ENCODE measurements at regions not wholly inside any gene's neighbourhood (a gene's known extent, or its start where the extent isn't known, plus 50 kb on each side); places are given as distances from the start of the nearest gene placed in this dataset.

GRCh38 chr14:58881433-58881832 is 243.7 kb downstream of the DACT1 start:
- H3K4me3 ChIP-seq (ENCODE audit: low read depth, low read length) = no peak overlapping the region
- no TSS peak for BruUV-seq (replicated peaks)
- no peaks in the 10 kb centered on the region for H3K9me3 ChIP-seq
- Mint-ChIP-seq H3K27me3 (ENCODE audit: insufficient read depth, unreplicated experiment) (peaks cover 8% of the 10 kb centered on the region), H3K9me3 (ENCODE audit: unreplicated experiment) (no peaks in the 10 kb centered on the region), H3K4me3 (ENCODE audit: unreplicated experiment) (no peak overlapping the region), H3K27ac (ENCODE audit: unreplicated experiment) (no peak overlapping the region), H3K36me3 (ENCODE audit: insufficient read depth, unreplicated experiment) (no peaks in the 10 kb centered on the region), H3K4me1 (ENCODE audit: low read depth, unreplicated experiment) (no peaks in the 10 kb centered on the region)
- DNase-seq = no peak
- intact Hi-C loops (cut with micrococcal nuclease; ENCODE audit: unreplicated experiment) = no loop called here
- POLR2A ChIA-PET = no interaction called here
- H3K27me3 ChIP-seq (replicated peaks; ENCODE audit: control insufficient read depth, insufficient read depth, low read length) = no peaks in the 10 kb centered on the region
- CTCF ChIA-PET = no interaction called here
- no peak for TF ChIP-seq CTCF (IDR thresholded peaks at IDR 0.05; ENCODE audit: insufficient read depth in 1 of 2, low read depth in 1 of 2, low read length in 1 of 2, severe bottlenecking in 1 of 2, unreplicated experiment in 1 of 2)
- H3K36me3 ChIP-seq (ENCODE audit: control insufficient read depth, insufficient read depth, low read length) = no peaks in the 10 kb centered on the region
- no peaks in the 10 kb centered on the region for H3K4me1 ChIP-seq

- H3K9me3 ChIP-seq = no peaks in the 10 kb centered on the region
- H3K9me3 Mint-ChIP-seq (ENCODE audit: unreplicated experiment) = no peaks in the 10 kb centered on the region
- CTCF ChIA-PET = no interaction called here
- intact Hi-C loops (cut with micrococcal nuclease; ENCODE audit: unreplicated experiment) = no loop called here
- no peak for DNase-seq
- no peaks in the 10 kb centered on the region for H3K36me3 Mint-ChIP-seq (ENCODE audit: insufficient read depth, unreplicated experiment)
- BruUV-seq (replicated peaks) = no TSS peak
- TF ChIP-seq CTCF (IDR thresholded peaks at IDR 0.05; ENCODE audit: insufficient read depth in 1 of 2, low read depth in 1 of 2, low read length in 1 of 2, severe bottlenecking in 1 of 2, unreplicated experiment in 1 of 2) = no peak
- POLR2A ChIA-PET = no interaction called here
- H3K4me3 Mint-ChIP-seq (ENCODE audit: unreplicated experiment) = no peak overlapping the region
- H3K4me1 Mint-ChIP-seq (ENCODE audit: low read depth, unreplicated experiment) = no peaks in the 10 kb centered on the region
- no peak overlapping the region for H3K27ac Mint-ChIP-seq (ENCODE audit: unreplicated experiment)
- H3K4me3 ChIP-seq (ENCODE audit: low read depth, low read length) = no peak overlapping the region
- peaks cover 2% of the 10 kb centered on the region for H3K27me3 Mint-ChIP-seq (ENCODE audit: insufficient read depth, unreplicated experiment)
- H3K4me1 ChIP-seq = no peaks in the 10 kb centered on the region
- H3K27me3 ChIP-seq (replicated peaks; ENCODE audit: control insufficient read depth, insufficient read depth, low read length) = no peaks in the 10 kb centered on the region
- H3K36me3 ChIP-seq (ENCODE audit: control insufficient read depth, insufficient read depth, low read length) = no peaks in the 10 kb centered on the region
These were observed 244.8 kb downstream of the DACT1 start for GRCh38 chr14:58882577-58883018.

- Histone ChIP-seq H3K36me3 (ENCODE audit: control insufficient read depth, insufficient read depth, low read length) (no peaks in the 10 kb centered on the region), H3K4me1 (no peaks in the 10 kb centered on the region), H3K27me3 (replicated peaks; ENCODE audit: control insufficient read depth, insufficient read depth, low read length) (no peaks in the 10 kb centered on the region), H3K4me3 (ENCODE audit: low read depth, low read length) (no peak overlapping the region), H3K9me3 (no peaks in the 10 kb centered on the region)
- intact Hi-C loops (cut with micrococcal nuclease; ENCODE audit: unreplicated experiment) = no loop called here
- Mint-ChIP-seq H3K4me1 (ENCODE audit: low read depth, unreplicated experiment) (no peaks in the 10 kb centered on the region), H3K27ac (ENCODE audit: unreplicated experiment) (no peak overlapping the region), H3K9me3 (ENCODE audit: unreplicated experiment) (no peaks in the 10 kb centered on the region), H3K36me3 (ENCODE audit: insufficient read depth, unreplicated experiment) (no peaks in the 10 kb centered on the region), H3K4me3 (ENCODE audit: unreplicated experiment) (no peak overlapping the region), H3K27me3 (ENCODE audit: insufficient read depth, unreplicated experiment) (peaks cover 2% of the 10 kb centered on the region)
- DNase-seq = no peak
- TF ChIP-seq CTCF (IDR thresholded peaks at IDR 0.05; ENCODE audit: insufficient read depth in 1 of 2, low read depth in 1 of 2, low read length in 1 of 2, severe bottlenecking in 1 of 2, unreplicated experiment in 1 of 2) = peak; percentile 28 to 53
- CTCF ChIA-PET = no interaction called here
- no TSS peak for BruUV-seq (replicated peaks)
- POLR2A ChIA-PET = no interaction called here
These were observed 246.7 kb downstream of the DACT1 start for GRCh38 chr14:58884442-58884841.
